GM12878 (cell line): ENCODE measurements at regions not wholly inside any gene's neighbourhood (a gene's known extent, or its start where the extent isn't known, plus 50 kb on each side); places are given as distances from the start of the nearest gene placed in this dataset.

Source experiments
- ATAC-seq: fragments of 200-7000 bp; cut with Tn5 transposase; 3 replicates; pipeline ENCODE4 v1.9.1; 2020; ENCODE audit warnings: mild to moderate bottlenecking, moderate library complexity
- BruUV-seq: library from RNA; stranded (reverse); fragments of 400-500 nt; replicated peaks from 2 replicates; lab custom pipeline; 2021; lab: Mats Ljungman, UMichigan
- CTCF ChIA-PET: fragments of 300-600 bp; sonication (Branson Sonifier 250); formaldehyde crosslinking; extraction: SDS; loops from one replicate; lab custom pipeline; 2021; ENCODE audit warnings: inconsistent platforms; lab: Yijun Ruan, JAX
- POLR2A ChIA-PET: fragments of 350-600 bp; formaldehyde crosslinking; extraction: SDS; loops from one replicate; lab custom pipeline; 2021; ENCODE audit warnings: inconsistent platforms; lab: Charles Lee
- RAD21 ChIA-PET: fragments of 300-600 bp; sonication (Branson Sonifier 250); formaldehyde crosslinking; loops from one replicate; lab custom pipeline; 2023; ENCODE audit warnings: antibody characterized with exemption; ENCODE audit not compliant: unreplicated experiment; lab: Charles Lee
- SMC1A ChIA-PET: fragments of 300-600 bp; sonication (Branson Sonifier 250); formaldehyde crosslinking; loops from one replicate; lab custom pipeline; 2023; ENCODE audit not compliant: unreplicated experiment, uncharacterized antibody; lab: Charles Lee
- DNase-seq: peaks from one replicate; pipeline ENCODE4 v3.0.0-alpha.2; 2011; ENCODE audit warnings: low read depth, low spot score
- FAIRE-seq: peaks from 3 replicates; lab custom pipeline; 2011; peaks lifted over from hg19 to GRCh38; lab: Jason Lieb, UNC
- H2AFZ ChIP-seq: 2 replicates; pipeline ENCODE4 v1.6.0; 2011; ENCODE audit warnings: low read depth, low read length, control low read depth; ENCODE audit not compliant: control insufficient read depth
- H3K27ac ChIP-seq: 2 replicates; pipeline ENCODE4 v1.5.1; 2011; ENCODE audit warnings: control low read depth; ENCODE audit not compliant: control insufficient read depth, insufficient read depth
- H3K27me3 ChIP-seq, 2 experiments: replicated peaks in 1 of 2; 2 replicates each; pipeline versions ENCODE4 v1.6.0 to v1.6.1; 2011; ENCODE audit warnings: low read length in 1 of 2; ENCODE audit not compliant: control insufficient read depth in 2 of 2, insufficient read depth in 2 of 2
- H3K36me3 ChIP-seq, 2 experiments: 2 replicates each; pipeline ENCODE4 v1.5.1; 2011; ENCODE audit warnings: low read length in 1 of 2; ENCODE audit not compliant: control insufficient read depth in 2 of 2, insufficient read depth in 2 of 2
- H3K4me1 ChIP-seq: 2 replicates; pipeline ENCODE4 v1.6.1; 2011; ENCODE audit warnings: mild to moderate bottlenecking, low read length, moderate library complexity, mixed read lengths; ENCODE audit not compliant: control insufficient read depth, insufficient read depth
- H3K4me2 ChIP-seq: 2 replicates; pipeline ENCODE4 v1.6.0; 2011; ENCODE audit warnings: control low read depth; ENCODE audit not compliant: control insufficient read depth, insufficient read depth
- H3K4me3 ChIP-seq: fragments of 200-600 bp; sonication (generic); 2 replicates; pipeline ENCODE4 v1.5.1; 2016
- H3K79me2 ChIP-seq: 2 replicates; pipeline ENCODE4 v1.6.0; 2011; ENCODE audit warnings: low read length; ENCODE audit not compliant: control insufficient read depth, insufficient read depth
- H3K9ac ChIP-seq: 2 replicates; pipeline ENCODE4 v1.8.0; 2011; ENCODE audit warnings: low read length, control low read depth, mixed read lengths; ENCODE audit not compliant: control insufficient read depth, insufficient read depth
- H3K9me3 ChIP-seq: replicated peaks from 3 replicates; pipeline ENCODE4 v1.5.1; 2011; ENCODE audit warnings: mild to moderate bottlenecking, low read length; ENCODE audit not compliant: control insufficient read depth, insufficient read depth
- H4K20me1 ChIP-seq: 2 replicates; pipeline ENCODE4 v1.6.0; 2011; ENCODE audit not compliant: control insufficient read depth, insufficient read depth
- CBFB ChIP-seq: IDR thresholded peaks from 2 replicates; pipeline ENCODE4 v1.6.1; 2016; ENCODE audit warnings: antibody characterized with exemption, low read depth
- CBX3 ChIP-seq: fragments of 200-600 bp; sonication (generic); IDR thresholded peaks from 2 replicates; pipeline ENCODE4 v1.6.1; 2016; ENCODE audit warnings: low read depth, borderline replicate concordance
- ETV6 ChIP-seq, 2 experiments: fragments of 450-650 bp in 1 of 2; IDR thresholded peaks in 1 of 2; conservative IDR thresholded peaks in 1 of 2; 2 replicates each; pipeline ENCODE4 v1.6.1; 2014; ENCODE audit warnings: antibody characterized with exemption in 1 of 2, borderline replicate concordance in 1 of 2, low read depth in 1 of 2, mild to moderate bottlenecking in 1 of 2, moderate library complexity in 1 of 2
- HCFC1 ChIP-seq: fragments of 150-350 bp; IDR thresholded peaks from 2 replicates; pipeline ENCODE4 v1.6.1; 2014; ENCODE audit warnings: low read length
- NFYB ChIP-seq: IDR thresholded peaks from 2 replicates; pipeline ENCODE4 v1.6.1; 2011; ENCODE audit warnings: low read depth, mild to moderate bottlenecking, low read length, improper control_type of control experiment, moderate library complexity; ENCODE audit not compliant: insufficient read depth
- PKNOX1 ChIP-seq: fragments of 450-650 bp; IDR thresholded peaks from 2 replicates; pipeline ENCODE4 v1.6.1; 2016; ENCODE audit warnings: mild to moderate bottlenecking
- RELA ChIP-seq: fragments of 450-650 bp; IDR thresholded peaks from 2 replicates; pipeline ENCODE4 v1.8.0; 2014; ENCODE audit warnings: borderline replicate concordance; ENCODE audit not compliant: partially characterized antibody
- REST ChIP-seq: IDR thresholded peaks from 2 replicates; pipeline ENCODE4 v1.6.1; 2012; ENCODE audit warnings: mild to moderate bottlenecking, low read depth, low read length
- SMAD1 ChIP-seq: fragments of 450-650 bp; IDR thresholded peaks from 2 replicates; pipeline ENCODE4 v1.6.1; 2018; ENCODE audit warnings: mild to moderate bottlenecking, low read depth; ENCODE audit not compliant: partially characterized antibody
- ZNF207 ChIP-seq: fragments of 450-650 bp; IDR thresholded peaks from 2 replicates; pipeline ENCODE4 v1.6.1; 2014; ENCODE audit warnings: antibody characterized with exemption, mild to moderate bottlenecking, borderline replicate concordance
- ZNF24 ChIP-seq: fragments of 450-650 bp; IDR thresholded peaks from 2 replicates; pipeline ENCODE4 v1.6.1; 2017; ENCODE audit warnings: antibody characterized with exemption, mild to moderate bottlenecking
- in situ Hi-C: fragments of 300-500 bp; cut with MboI; formaldehyde crosslinking; loops from 9 replicates; pipeline ENCODE4 v1.14.3; 2018; ENCODE audit warnings: mixed read lengths
- intact Hi-C: fragments of 100-400 bp; cut with micrococcal nuclease; formaldehyde crosslinking; loops from one replicate; pipeline ENCODE4 v1.14.2; 2022; ENCODE audit not compliant: unreplicated experiment
- TF ChIP-seq, protein P1 (sequence below): fragments of 450-650 bp; formaldehyde crosslinking; IDR thresholded peaks from 2 replicates; pipeline ENCODE4 v1.4.0; 2022; ENCODE audit warnings: mild to moderate bottlenecking, moderate library complexity
- TF ChIP-seq, protein P2 (sequence below): fragments of 450-650 bp; IDR thresholded peaks from 2 replicates; pipeline ENCODE4 v1.6.1; 2018; ENCODE audit warnings: mild to moderate bottlenecking, low read depth, moderate library complexity; ENCODE audit not compliant: partially characterized antibody

DNA sequence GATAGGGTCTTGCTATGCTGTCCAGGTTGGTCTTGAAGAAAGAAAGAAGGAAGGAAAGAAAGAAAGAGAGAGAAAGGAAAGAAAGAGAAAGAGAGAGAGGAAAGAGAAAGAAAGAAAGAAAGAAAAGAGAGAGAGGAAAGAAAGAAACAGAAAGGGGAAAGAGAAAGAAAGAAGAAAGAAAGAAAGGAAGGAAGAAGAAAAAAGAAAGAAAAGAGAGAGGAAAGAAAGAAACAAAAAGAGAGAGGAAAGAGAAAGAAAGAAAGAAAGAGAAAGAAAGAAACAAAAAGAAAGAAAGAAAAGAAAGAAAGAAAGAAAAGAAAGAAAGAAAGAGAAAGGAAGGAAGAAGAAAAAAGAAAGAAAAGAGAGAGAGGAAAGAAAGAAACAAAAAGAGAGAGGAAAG, 95.8 kb upstream of the SHOX start:
- Histone ChIP-seq H4K20me1 (no peaks in the 10 kb centered on the region), H3K4me2 (no peak overlapping the region), H3K79me2 (no peaks in the 10 kb centered on the region), H3K4me3 (no peak overlapping the region), H3K27me3 (no peaks in the 10 kb centered on the region), H3K9ac (no peak overlapping the region), H3K27ac (no peak overlapping the region), H3K4me1 (no peaks in the 10 kb centered on the region), H3K9me3 (no peaks in the 10 kb centered on the region; the same call in 2 of the 3 replicates), H3K36me3 (no peaks in the 10 kb centered on the region), H2AFZ (no peak overlapping the region)
- intact Hi-C loops, result no loop called here
- POLR2A ChIA-PET, result no interaction called here
- RAD21 ChIA-PET, result no interaction called here
- in situ Hi-C loops, result no loop called here
- TF ChIP-seq RELA (no peak), ETV6 (conservative IDR thresholded peaks at IDR 0.05 in 1 of 2, IDR thresholded peaks at IDR 0.05 in 1 of 2; ENCODE audit: borderline replicate concordance in 1 of 2, low read depth in 1 of 2) (no peak), HCFC1 (no peak), NFYB (no peak), CBX3 (no peak), REST (no peak), SMAD1 (no peak), PKNOX1 (no peak), CBFB (no peak), ZNF207 (no peak), ZNF24 (no peak)
- TF ChIP-seq, protein P1, sequence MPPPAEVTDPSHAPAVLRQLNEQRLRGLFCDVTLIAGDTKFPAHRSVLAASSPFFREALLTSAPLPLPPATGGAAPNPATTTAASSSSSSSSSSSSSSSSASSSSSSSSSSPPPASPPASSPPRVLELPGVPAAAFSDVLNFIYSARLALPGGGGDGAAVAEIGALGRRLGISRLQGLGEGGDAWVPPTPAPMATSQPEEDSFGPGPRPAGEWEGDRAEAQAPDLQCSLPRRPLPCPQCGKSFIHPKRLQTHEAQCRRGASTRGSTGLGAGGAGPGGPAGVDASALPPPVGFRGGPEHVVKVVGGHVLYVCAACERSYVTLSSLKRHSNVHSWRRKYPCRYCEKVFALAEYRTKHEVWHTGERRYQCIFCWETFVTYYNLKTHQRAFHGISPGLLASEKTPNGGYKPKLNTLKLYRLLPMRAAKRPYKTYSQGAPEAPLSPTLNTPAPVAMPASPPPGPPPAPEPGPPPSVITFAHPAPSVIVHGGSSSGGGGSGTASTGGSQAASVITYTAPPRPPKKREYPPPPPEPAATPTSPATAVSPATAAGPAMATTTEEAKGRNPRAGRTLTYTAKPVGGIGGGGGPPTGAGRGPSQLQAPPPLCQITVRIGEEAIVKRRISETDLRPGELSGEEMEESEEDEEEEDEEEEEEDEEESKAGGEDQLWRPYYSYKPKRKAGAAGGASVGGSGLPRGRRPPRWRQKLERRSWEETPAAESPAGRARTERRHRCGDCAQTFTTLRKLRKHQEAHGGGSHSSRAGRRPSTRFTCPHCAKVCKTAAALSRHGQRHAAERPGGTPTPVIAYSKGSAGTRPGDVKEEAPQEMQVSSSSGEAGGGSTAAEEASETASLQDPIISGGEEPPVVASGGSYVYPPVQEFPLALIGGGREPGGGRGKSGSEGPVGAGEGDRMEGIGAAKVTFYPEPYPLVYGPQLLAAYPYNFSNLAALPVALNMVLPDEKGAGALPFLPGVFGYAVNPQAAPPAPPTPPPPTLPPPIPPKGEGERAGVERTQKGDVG (CRISPR knock-in tag), result no peak
- TF ChIP-seq, protein P2, sequence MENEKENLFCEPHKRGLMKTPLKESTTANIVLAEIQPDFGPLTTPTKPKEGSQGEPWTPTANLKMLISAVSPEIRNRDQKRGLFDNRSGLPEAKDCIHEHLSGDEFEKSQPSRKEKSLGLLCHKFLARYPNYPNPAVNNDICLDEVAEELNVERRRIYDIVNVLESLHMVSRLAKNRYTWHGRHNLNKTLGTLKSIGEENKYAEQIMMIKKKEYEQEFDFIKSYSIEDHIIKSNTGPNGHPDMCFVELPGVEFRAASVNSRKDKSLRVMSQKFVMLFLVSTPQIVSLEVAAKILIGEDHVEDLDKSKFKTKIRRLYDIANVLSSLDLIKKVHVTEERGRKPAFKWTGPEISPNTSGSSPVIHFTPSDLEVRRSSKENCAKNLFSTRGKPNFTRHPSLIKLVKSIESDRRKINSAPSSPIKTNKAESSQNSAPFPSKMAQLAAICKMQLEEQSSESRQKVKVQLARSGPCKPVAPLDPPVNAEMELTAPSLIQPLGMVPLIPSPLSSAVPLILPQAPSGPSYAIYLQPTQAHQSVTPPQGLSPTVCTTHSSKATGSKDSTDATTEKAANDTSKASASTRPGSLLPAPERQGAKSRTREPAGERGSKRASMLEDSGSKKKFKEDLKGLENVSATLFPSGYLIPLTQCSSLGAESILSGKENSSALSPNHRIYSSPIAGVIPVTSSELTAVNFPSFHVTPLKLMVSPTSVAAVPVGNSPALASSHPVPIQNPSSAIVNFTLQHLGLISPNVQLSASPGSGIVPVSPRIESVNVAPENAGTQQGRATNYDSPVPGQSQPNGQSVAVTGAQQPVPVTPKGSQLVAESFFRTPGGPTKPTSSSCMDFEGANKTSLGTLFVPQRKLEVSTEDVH, result no peak
- no TSS peak for BruUV-seq
- ATAC-seq (no peak), FAIRE-seq (no peak), DNase-seq (no peak)
- CTCF ChIA-PET, result no interaction called here
- SMC1A ChIA-PET, result no interaction called here
